ENCODE measurements at regions not wholly inside any gene's neighbourhood (a gene's known extent, or its start where the extent isn't known, plus 50 kb on each side); places are given as distances from the start of the nearest gene placed in this dataset.
"Not testable (repeated sequence)": the region's sequence is repeated elsewhere in the genome, so short reads cannot be mapped to it uniquely, and the experiment has no call there.

- DNase-seq (ENCODE audit: extremely low spot score), result no peak
- 44% methylated on average over 5 of the region's 5 CpGs for WGBS
- Histone ChIP-seq H3K27ac (ENCODE audit: low read depth) (no peak overlapping the region), H3K4me3 (ENCODE audit: low read depth, low read length) (no peak overlapping the region), H3K4me1 (ENCODE audit: insufficient read depth) (no peaks in the 10 kb centered on the region), H3K36me3 (ENCODE audit: insufficient read depth) (no peaks in the 10 kb centered on the region)
These were observed 237.5 kb upstream of the POGK start for GRCh38 chr1:166601650-166602278.

- H3K4me1 ChIP-seq (ENCODE audit: insufficient read depth); H3K4me3 ChIP-seq (ENCODE audit: low read depth, low read length); H3K36me3 ChIP-seq (ENCODE audit: insufficient read depth); DNase-seq (ENCODE audit: extremely low spot score); H3K27ac ChIP-seq (ENCODE audit: low read depth): not testable (repeated sequence)
- WGBS, result 77% methylated on average over 3 of the region's 3 CpGs
These were observed 236.5 kb upstream of the POGK start for GRCh38 chr1:166602801-166603200.

GRCh38 chr1:166603296-166603695 is 236.0 kb upstream of the POGK start:
- peak; percentile 37 for DNase-seq (ENCODE audit: extremely low spot score)
- no peak overlapping the region for H3K4me3 ChIP-seq (ENCODE audit: low read depth, low read length)
- H3K36me3 ChIP-seq (ENCODE audit: insufficient read depth), result no peaks in the 10 kb centered on the region
- H3K4me1 ChIP-seq (ENCODE audit: insufficient read depth), result no peaks in the 10 kb centered on the region
- 76% methylated on average over 5 of the region's 5 CpGs for WGBS
- H3K27ac ChIP-seq (ENCODE audit: low read depth), result no peak overlapping the region

GRCh38 chr1:166605137-166605536 is 234.1 kb upstream of the POGK start:
- DNase-seq (ENCODE audit: extremely low spot score), result no peak
- Histone ChIP-seq H3K4me1 (ENCODE audit: insufficient read depth) (no peaks in the 10 kb centered on the region), H3K36me3 (ENCODE audit: insufficient read depth) (no peaks in the 10 kb centered on the region), H3K27ac (ENCODE audit: low read depth) (peak overlapping the region; percentile 32), H3K4me3 (ENCODE audit: low read depth, low read length) (no peak overlapping the region)
- WGBS, result 70% methylated on average over 7 of the region's 7 CpGs

- WGBS, result 15% methylated on average over 1 of the region's 1 CpG
- no peaks in the 10 kb centered on the region for H3K36me3 ChIP-seq (ENCODE audit: insufficient read depth)
- H3K4me3 ChIP-seq (ENCODE audit: low read depth, low read length), result no peak overlapping the region
- H3K27ac ChIP-seq (ENCODE audit: low read depth), result no peak overlapping the region
- H3K4me1 ChIP-seq (ENCODE audit: insufficient read depth), result no peaks in the 10 kb centered on the region
- DNase-seq (ENCODE audit: extremely low spot score), result no peak
These were observed 226.4 kb upstream of the POGK start for GRCh38 chr1:166612886-166613285.

- no peak for DNase-seq (ENCODE audit: extremely low spot score)
- Histone ChIP-seq H3K4me3 (ENCODE audit: low read depth, low read length) (no peak overlapping the region), H3K36me3 (ENCODE audit: insufficient read depth) (no peaks in the 10 kb centered on the region)
These were observed 223.1 kb upstream of the POGK start for GRCh38 chr1:166616206-166616605.

GRCh38 chr1:166626711-166627110 is 212.6 kb upstream of the POGK start:
- no peaks in the 10 kb centered on the region for H3K4me1 ChIP-seq (ENCODE audit: insufficient read depth)
- H3K4me3 ChIP-seq (ENCODE audit: low read depth, low read length), result no peak overlapping the region
- no peak for DNase-seq (ENCODE audit: extremely low spot score)
- no peak overlapping the region for H3K27ac ChIP-seq (ENCODE audit: low read depth)
- 87% methylated on average over 1 of the region's 1 CpG for WGBS
- H3K36me3 ChIP-seq (ENCODE audit: insufficient read depth), result no peaks in the 10 kb centered on the region

More at GRCh38 chr1:166616206-166616605, 223.1 kb upstream of the POGK start:
- H3K4me1 ChIP-seq (ENCODE audit: insufficient read depth), result no peaks in the 10 kb centered on the region
- no peak overlapping the region for H3K27ac ChIP-seq (ENCODE audit: low read depth)
- WGBS, result 75% methylated on average over 1 of the region's 1 CpG

- Histone ChIP-seq H3K4me1 (ENCODE audit: insufficient read depth) (no peaks in the 10 kb centered on the region), H3K4me3 (ENCODE audit: low read depth, low read length) (no peak overlapping the region), H3K36me3 (ENCODE audit: insufficient read depth) (no peaks in the 10 kb centered on the region), H3K27ac (ENCODE audit: low read depth) (no peak overlapping the region)
- DNase-seq (ENCODE audit: extremely low spot score), result no peak
- 38% methylated on average over 4 of the region's 4 CpGs for WGBS
These were observed 211.7 kb upstream of the POGK start for GRCh38 chr1:166627558-166627957.

GRCh38 chr1:166628259-166628658 is 211.0 kb upstream of the POGK start:
- Histone ChIP-seq H3K4me1 (ENCODE audit: insufficient read depth) (no peaks in the 10 kb centered on the region), H3K4me3 (ENCODE audit: low read depth, low read length) (no peak overlapping the region), H3K27ac (ENCODE audit: low read depth) (no peak overlapping the region), H3K36me3 (ENCODE audit: insufficient read depth) (no peaks in the 10 kb centered on the region)
- 64% methylated on average over 1 of the region's 1 CpG for WGBS
- no peak for DNase-seq (ENCODE audit: extremely low spot score)

- 54% methylated on average over 1 of the region's 1 CpG for WGBS
- Histone ChIP-seq H3K4me1 (ENCODE audit: insufficient read depth) (no peaks in the 10 kb centered on the region), H3K27ac (ENCODE audit: low read depth) (no peak overlapping the region), H3K4me3 (ENCODE audit: low read depth, low read length) (no peak overlapping the region), H3K36me3 (ENCODE audit: insufficient read depth) (no peaks in the 10 kb centered on the region)
- no peak for DNase-seq (ENCODE audit: extremely low spot score)
These were observed 209.3 kb upstream of the POGK start for GRCh38 chr1:166629946-166630345.

- 85% methylated on average over 2 of the region's 2 CpGs for WGBS
- Histone ChIP-seq H3K4me3 (ENCODE audit: low read depth, low read length) (no peak overlapping the region), H3K27ac (ENCODE audit: low read depth) (no peak overlapping the region), H3K4me1 (ENCODE audit: insufficient read depth) (no peaks in the 10 kb centered on the region), H3K36me3 (ENCODE audit: insufficient read depth) (no peaks in the 10 kb centered on the region)
- no peak for DNase-seq (ENCODE audit: extremely low spot score)
These were observed 208.9 kb upstream of the POGK start for GRCh38 chr1:166630369-166630768.

- no peaks in the 10 kb centered on the region for H3K36me3 ChIP-seq (ENCODE audit: insufficient read depth)
- 87% methylated on average over 5 of the region's 5 CpGs for WGBS
- no peaks in the 10 kb centered on the region for H3K4me1 ChIP-seq (ENCODE audit: insufficient read depth)
- H3K27ac ChIP-seq (ENCODE audit: low read depth), result no peak overlapping the region
- no peak for DNase-seq (ENCODE audit: extremely low spot score)
- no peak overlapping the region for H3K4me3 ChIP-seq (ENCODE audit: low read depth, low read length)
These were observed 201.1 kb upstream of the POGK start for GRCh38 chr1:166638137-166638536.

- not testable (repeated sequence) for H3K27ac ChIP-seq (ENCODE audit: low read depth); H3K4me1 ChIP-seq (ENCODE audit: insufficient read depth); H3K4me3 ChIP-seq (ENCODE audit: low read depth, low read length); DNase-seq (ENCODE audit: extremely low spot score); H3K36me3 ChIP-seq (ENCODE audit: insufficient read depth)
- 53% methylated on average over 2 of the region's 2 CpGs for WGBS
These were observed 182.0 kb upstream of the POGK start for GRCh38 chr1:166657228-166657627.

GRCh38 chr1:166666790-166667189 is 172.5 kb upstream of the POGK start:
- 85% methylated on average over 3 of the region's 3 CpGs for WGBS
- H3K36me3 ChIP-seq (ENCODE audit: insufficient read depth); DNase-seq (ENCODE audit: extremely low spot score); H3K27ac ChIP-seq (ENCODE audit: low read depth); H3K4me1 ChIP-seq (ENCODE audit: insufficient read depth); H3K4me3 ChIP-seq (ENCODE audit: low read depth, low read length): not testable (repeated sequence)

- DNase-seq (ENCODE audit: extremely low spot score); H3K27ac ChIP-seq (ENCODE audit: low read depth); H3K4me1 ChIP-seq (ENCODE audit: insufficient read depth); H3K36me3 ChIP-seq (ENCODE audit: insufficient read depth); H3K4me3 ChIP-seq (ENCODE audit: low read depth, low read length): not testable (repeated sequence)
- WGBS, result 78% methylated on average over 1 of the region's 1 CpG
These were observed 171.7 kb upstream of the POGK start for GRCh38 chr1:166667600-166667999.

Measured in urinary bladder (tissue), 3 donors.